UCSD-AML1 (cell line): ENCODE measurements at regions not wholly inside any gene's neighbourhood (a gene's known extent, or its start where the extent isn't known, plus 50 kb on each side); places are given as distances from the start of the nearest gene placed in this dataset.

Experiments used
- DNase-seq: peaks from one replicate; lab custom pipeline; 2025; ENCODE audit not compliant: unreplicated experiment; lab: John Stamatoyannopoulos, UW

- DNase-seq: no peak
Observed at GRCh38 chr3:127088511-127089351, 104.2 kb upstream of the PRR23E start.

GRCh38 chr3:127089486-127090145 is 103.3 kb upstream of the PRR23E start:
- DNase-seq: no peak

GRCh38 chr3:127090218-127091160 is 102.4 kb upstream of the PRR23E start:
- DNase-seq: no peak

- DNase-seq: no peak
Observed at GRCh38 chr3:127091376-127091775, 101.6 kb upstream of the PRR23E start.

GRCh38 chr3:127092368-127092767 is 100.6 kb upstream of the PRR23E start:
- no peak for DNase-seq

GRCh38 chr3:127092776-127093175 is 100.2 kb upstream of the PRR23E start:
- no peak for DNase-seq

GRCh38 chr3:127093312-127093711 is 99.6 kb upstream of the PRR23E start:
- no peak for DNase-seq

GRCh38 chr3:127095774-127096173 is 97.2 kb upstream of the PRR23E start:
- no peak for DNase-seq

GRCh38 chr3:127096256-127097071 is 96.5 kb upstream of the PRR23E start:
- DNase-seq: no peak

- no peak for DNase-seq
Observed at GRCh38 chr3:127097072-127097405, 95.9 kb upstream of the PRR23E start.

- DNase-seq: no peak
Observed at GRCh38 chr3:127097481-127097880, 95.5 kb upstream of the PRR23E start.

GRCh38 chr3:127099982-127100381 is 92.9 kb upstream of the PRR23E start:
- no peak for DNase-seq

GRCh38 chr3:127100459-127101410 is 92.2 kb upstream of the PRR23E start:
- no peak for DNase-seq

GRCh38 chr3:127101411-127102187 is 91.3 kb upstream of the PRR23E start:
- no peak for DNase-seq

- no peak for DNase-seq
Observed at GRCh38 chr3:127102188-127102520, 90.8 kb upstream of the PRR23E start.

- no peak for DNase-seq
Observed at GRCh38 chr3:127102587-127102986, 90.3 kb upstream of the PRR23E start.

- no peak for DNase-seq
Observed at GRCh38 chr3:127103080-127103479, 89.9 kb upstream of the PRR23E start.

GRCh38 chr3:127104586-127104985 is 88.3 kb upstream of the PRR23E start:
- no peak for DNase-seq

- DNase-seq: no peak
Observed at GRCh38 chr3:127105587-127105986, 87.3 kb upstream of the PRR23E start.
